HEK293 (cell line): ENCODE measurements at regions not wholly inside any gene's neighbourhood (a gene's known extent, or its start where the extent isn't known, plus 50 kb on each side); places are given as distances from the start of the nearest gene placed in this dataset.

ENCODE experiments used
- CTCF ChIA-PET: fragments of 350-600 bp; formaldehyde crosslinking; extraction: SDS; loops from one replicate; lab custom pipeline; 2021; ENCODE audit warnings: antibody characterized with exemption; lab: Yijun Ruan, JAX
- POLR2A ChIA-PET: fragments of 300-600 bp; formaldehyde crosslinking; extraction: SDS; loops from one replicate; lab custom pipeline; 2020; ENCODE audit warnings: antibody characterized with exemption, inconsistent platforms; lab: Yijun Ruan, JAX
- H3K27ac ChIP-seq: fragments of 200-500 bp; sonication (Bioruptor generic); 2 replicates; pipeline ENCODE4 v1.5.1; 2014; ENCODE audit warnings: low read depth, low read length, control low read depth, inconsistent platforms; ENCODE audit errors: extremely low read depth
- H3K36me3 ChIP-seq, 2 experiments: fragments of 200-500 bp in 1 of 2; sonication (Bioruptor generic) in 1 of 2; 1 replicate in 1 of 2; 2 replicates in 1 of 2; pipeline ENCODE4 v1.5.1; 2014 to 2017; ENCODE audit warnings: inconsistent platforms in 2 of 2, low read length in 2 of 2; ENCODE audit not compliant: control insufficient read depth in 2 of 2, insufficient read depth in 1 of 2
- H3K4me1 ChIP-seq: fragments of 200-500 bp; sonication (Bioruptor generic); 2 replicates; pipeline ENCODE4 v1.5.1; 2014; ENCODE audit warnings: mild to moderate bottlenecking, low read length, inconsistent platforms; ENCODE audit not compliant: control insufficient read depth, insufficient read depth
- H3K4me3 ChIP-seq: 2 replicates; pipeline ENCODE4 v1.5.1; 2011; ENCODE audit warnings: low read depth, mild to moderate bottlenecking, control low read depth, low read length, moderate library complexity
- H3K9me3 ChIP-seq: fragments of 200-500 bp; sonication (Bioruptor generic); 2 replicates; pipeline ENCODE4 v1.5.1; 2014; ENCODE audit warnings: low read depth, low read length, inconsistent platforms; ENCODE audit not compliant: control insufficient read depth, insufficient read depth
- HOXD13 ChIP-seq: sonication (generic); formaldehyde crosslinking; IDR thresholded peaks from 2 replicates; pipeline ENCODE4 v1.8.0; 2022; ENCODE audit warnings: missing genetic modification reagents, borderline replicate concordance
- KLF1 ChIP-seq: fragments of 450-650 bp; formaldehyde crosslinking; IDR thresholded peaks from 2 replicates; pipeline ENCODE4 v1.5.1; 2016; ENCODE audit warnings: missing biosample characterization, missing genetic modification characterization
- ZFP69B ChIP-seq: fragments of 450-650 bp; formaldehyde crosslinking; IDR thresholded peaks from 2 replicates; pipeline ENCODE4 v1.5.1; 2016; ENCODE audit warnings: missing biosample characterization, missing genetic modification characterization
- ZNF146 ChIP-seq: fragments of 450-650 bp; formaldehyde crosslinking; IDR thresholded peaks from 2 replicates; pipeline ENCODE4 v1.5.1; 2016; ENCODE audit warnings: missing biosample characterization, missing genetic modification characterization
- ZNF274 ChIP-seq, 2 experiments: fragments of 200-500 bp in 1 of 2; fragments of 450-650 bp in 1 of 2; sonication (Bioruptor generic) in 1 of 2; formaldehyde crosslinking in 1 of 2; IDR thresholded peaks; 2 replicates each; pipeline versions ENCODE4 v1.5.1 to v1.6.1; 2014 to 2016; ENCODE audit warnings: borderline replicate concordance in 1 of 2, inconsistent platforms in 1 of 2, low read length in 1 of 2, missing biosample characterization in 1 of 2, missing genetic modification characterization in 1 of 2
- ZNF394 ChIP-seq: fragments of 450-650 bp; formaldehyde crosslinking; IDR thresholded peaks from 2 replicates; pipeline ENCODE4 v1.5.1; 2016; ENCODE audit warnings: missing biosample characterization, missing genetic modification characterization, mild to moderate bottlenecking, moderate library complexity, borderline replicate concordance
- ZNF426 ChIP-seq: fragments of 450-650 bp; formaldehyde crosslinking; IDR thresholded peaks from 2 replicates; pipeline ENCODE4 v1.5.1; 2017; ENCODE audit warnings: missing biosample characterization, missing genetic modification characterization, mild to moderate bottlenecking, inconsistent platforms, moderate library complexity
- ZNF623 ChIP-seq: fragments of 450-650 bp; formaldehyde crosslinking; IDR thresholded peaks from 2 replicates; pipeline ENCODE4 v1.5.1; 2016; ENCODE audit warnings: missing biosample characterization, missing genetic modification characterization
- ZNF654 ChIP-seq: fragments of 450-650 bp; formaldehyde crosslinking; IDR thresholded peaks from 2 replicates; pipeline ENCODE4 v1.5.1; 2016; ENCODE audit warnings: low read depth, missing biosample characterization, missing genetic modification characterization
- ZNF777 ChIP-seq: fragments of 450-650 bp; formaldehyde crosslinking; IDR thresholded peaks from 2 replicates; pipeline ENCODE4 v1.5.1; 2017; ENCODE audit warnings: missing biosample characterization, missing genetic modification characterization, borderline replicate concordance
- ZNF830 ChIP-seq: fragments of 450-650 bp; IDR thresholded peaks from 2 replicates; pipeline ENCODE4 v1.5.0; 2018; ENCODE audit warnings: missing biosample characterization, missing genetic modification characterization, low read depth, mild to moderate bottlenecking, moderate library complexity
- TF ChIP-seq, protein P1 (sequence below): fragments of 450-650 bp; formaldehyde crosslinking; IDR thresholded peaks from 2 replicates; pipeline ENCODE4 v1.5.1; 2016; ENCODE audit warnings: missing biosample characterization, missing genetic modification characterization
- TF ChIP-seq, protein P2 (sequence below): fragments of 450-650 bp; formaldehyde crosslinking; IDR thresholded peaks from 2 replicates; pipeline ENCODE4 v1.5.1; 2017; ENCODE audit warnings: missing biosample characterization, missing genetic modification characterization
- TF ChIP-seq, protein P3 (sequence below): fragments of 450-650 bp; formaldehyde crosslinking; IDR thresholded peaks from 2 replicates; pipeline ENCODE4 v1.5.1; 2016; ENCODE audit warnings: missing biosample characterization, missing genetic modification characterization, borderline replicate concordance
- TF ChIP-seq, protein P4 (sequence below): fragments of 450-650 bp; formaldehyde crosslinking; conservative IDR thresholded peaks from 2 replicates; pipeline ENCODE4 v1.5.1; 2016; ENCODE audit warnings: low read depth, missing biosample characterization, missing genetic modification characterization
- TF ChIP-seq, protein P5 (sequence below): fragments of 450-650 bp; formaldehyde crosslinking; IDR thresholded peaks from 2 replicates; pipeline ENCODE4 v1.5.1; 2016; ENCODE audit warnings: missing biosample characterization, missing genetic modification characterization

DNA sequence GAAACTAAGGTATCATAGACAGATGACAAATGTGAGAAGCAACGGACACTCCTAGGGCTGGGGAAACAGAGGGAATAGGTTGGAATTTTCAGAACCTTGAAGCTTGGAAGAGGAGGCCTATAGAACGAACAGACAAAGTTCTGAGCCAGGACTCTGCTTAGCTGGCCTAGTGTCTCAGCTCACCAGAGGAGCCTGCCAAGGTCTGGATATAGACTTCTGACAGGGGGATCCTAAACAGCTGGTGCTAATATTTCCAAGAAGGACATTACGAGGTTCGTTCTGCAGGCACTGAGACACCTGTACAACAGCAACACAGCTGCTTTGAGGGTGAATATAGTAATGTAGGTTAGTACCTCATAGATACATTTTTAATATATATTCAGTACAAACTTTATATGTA is 266.3 kb downstream of the CHL1 start (continued):
- TF ChIP-seq ZNF274 (IDR thresholded peaks at IDR 0.05; ENCODE audit: low read length) (no peak), ZNF274 (tag by site-specific recombination; IDR thresholded peaks at IDR 0.05; ENCODE audit: borderline replicate concordance) (no peak)

DNA sequence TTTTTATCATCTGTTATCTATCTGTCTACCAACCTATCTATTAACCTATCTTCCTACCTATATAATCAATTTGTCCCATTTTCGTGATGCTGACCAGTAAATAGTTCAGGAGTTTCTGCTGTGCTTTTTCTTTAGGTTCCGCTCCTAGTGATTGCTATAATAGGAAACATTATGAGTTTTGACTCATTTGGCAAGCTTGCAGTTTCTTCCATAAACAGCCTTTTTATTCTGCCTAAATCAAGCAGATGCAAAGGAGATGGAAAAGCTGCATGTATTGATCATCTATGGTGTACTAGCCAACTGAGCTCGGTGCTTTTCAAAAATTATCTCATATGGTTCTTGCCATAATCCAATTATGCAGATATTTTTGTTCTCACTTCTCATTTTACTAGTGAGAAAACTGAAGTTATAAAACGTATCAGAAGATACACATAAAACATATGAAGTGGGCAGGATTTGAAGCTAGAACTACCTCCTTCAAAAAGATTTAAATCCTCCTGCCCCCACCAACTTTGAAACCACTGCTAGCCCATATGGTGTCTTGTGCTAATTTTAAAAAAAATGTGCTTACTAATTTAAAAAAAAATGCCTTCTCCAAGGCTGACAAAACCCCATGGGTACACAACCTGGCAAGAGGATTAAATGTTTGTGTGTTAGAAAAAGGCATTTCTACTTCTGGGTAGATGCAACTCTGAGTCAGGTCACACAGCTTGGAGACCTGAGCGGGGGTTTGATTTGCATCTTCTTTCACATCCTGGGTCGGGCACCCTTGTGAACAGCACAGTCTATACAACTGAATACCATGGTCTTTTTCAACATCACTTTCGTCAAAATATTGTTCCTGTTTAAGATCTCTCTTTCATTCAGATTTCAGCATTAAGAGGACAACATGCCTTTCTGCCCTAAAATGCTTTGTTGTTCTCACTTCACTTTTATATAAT is 267.0 kb downstream of the CHL1 start:
- H3K4me1 ChIP-seq, result no peaks in the 10 kb centered on the region
- POLR2A ChIA-PET, result no interaction called here
- no peak overlapping the region for H3K4me3 ChIP-seq
- H3K36me3 ChIP-seq, result no peaks in the 10 kb centered on the region
- TF ChIP-seq ZNF830 (tag by site-specific recombination) (no peak), HOXD13 (no peak)
- TF ChIP-seq, protein P1, sequence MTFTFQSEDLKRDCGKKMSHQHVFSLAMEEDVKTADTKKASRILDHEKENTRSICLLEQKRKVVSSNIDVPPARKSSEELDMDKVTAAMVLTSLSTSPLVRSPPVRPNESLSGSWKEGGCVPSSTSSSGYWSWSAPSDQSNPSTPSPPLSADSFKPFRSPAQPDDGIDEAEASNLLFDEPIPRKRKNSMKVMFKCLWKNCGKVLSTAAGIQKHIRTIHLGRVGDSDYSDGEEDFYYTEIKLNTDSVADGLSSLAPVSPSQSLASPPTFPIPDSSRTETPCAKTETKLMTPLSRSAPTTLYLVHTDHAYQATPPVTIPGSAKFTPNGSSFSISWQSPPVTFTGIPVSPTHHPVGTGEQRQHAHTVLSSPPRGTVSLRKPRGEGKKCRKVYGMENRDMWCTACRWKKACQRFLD (tag by site-specific recombination), result no peak
- TF ChIP-seq, protein P2, sequence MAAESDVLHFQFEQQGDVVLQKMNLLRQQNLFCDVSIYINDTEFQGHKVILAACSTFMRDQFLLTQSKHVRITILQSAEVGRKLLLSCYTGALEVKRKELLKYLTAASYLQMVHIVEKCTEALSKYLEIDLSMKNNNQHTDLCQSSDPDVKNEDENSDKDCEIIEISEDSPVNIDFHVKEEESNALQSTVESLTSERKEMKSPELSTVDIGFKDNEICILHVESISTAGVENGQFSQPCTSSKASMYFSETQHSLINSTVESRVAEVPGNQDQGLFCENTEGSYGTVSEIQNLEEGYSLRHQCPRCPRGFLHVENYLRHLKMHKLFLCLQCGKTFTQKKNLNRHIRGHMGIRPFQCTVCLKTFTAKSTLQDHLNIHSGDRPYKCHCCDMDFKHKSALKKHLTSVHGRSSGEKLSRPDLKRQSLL, result no peak
- TF ChIP-seq, protein P3, sequence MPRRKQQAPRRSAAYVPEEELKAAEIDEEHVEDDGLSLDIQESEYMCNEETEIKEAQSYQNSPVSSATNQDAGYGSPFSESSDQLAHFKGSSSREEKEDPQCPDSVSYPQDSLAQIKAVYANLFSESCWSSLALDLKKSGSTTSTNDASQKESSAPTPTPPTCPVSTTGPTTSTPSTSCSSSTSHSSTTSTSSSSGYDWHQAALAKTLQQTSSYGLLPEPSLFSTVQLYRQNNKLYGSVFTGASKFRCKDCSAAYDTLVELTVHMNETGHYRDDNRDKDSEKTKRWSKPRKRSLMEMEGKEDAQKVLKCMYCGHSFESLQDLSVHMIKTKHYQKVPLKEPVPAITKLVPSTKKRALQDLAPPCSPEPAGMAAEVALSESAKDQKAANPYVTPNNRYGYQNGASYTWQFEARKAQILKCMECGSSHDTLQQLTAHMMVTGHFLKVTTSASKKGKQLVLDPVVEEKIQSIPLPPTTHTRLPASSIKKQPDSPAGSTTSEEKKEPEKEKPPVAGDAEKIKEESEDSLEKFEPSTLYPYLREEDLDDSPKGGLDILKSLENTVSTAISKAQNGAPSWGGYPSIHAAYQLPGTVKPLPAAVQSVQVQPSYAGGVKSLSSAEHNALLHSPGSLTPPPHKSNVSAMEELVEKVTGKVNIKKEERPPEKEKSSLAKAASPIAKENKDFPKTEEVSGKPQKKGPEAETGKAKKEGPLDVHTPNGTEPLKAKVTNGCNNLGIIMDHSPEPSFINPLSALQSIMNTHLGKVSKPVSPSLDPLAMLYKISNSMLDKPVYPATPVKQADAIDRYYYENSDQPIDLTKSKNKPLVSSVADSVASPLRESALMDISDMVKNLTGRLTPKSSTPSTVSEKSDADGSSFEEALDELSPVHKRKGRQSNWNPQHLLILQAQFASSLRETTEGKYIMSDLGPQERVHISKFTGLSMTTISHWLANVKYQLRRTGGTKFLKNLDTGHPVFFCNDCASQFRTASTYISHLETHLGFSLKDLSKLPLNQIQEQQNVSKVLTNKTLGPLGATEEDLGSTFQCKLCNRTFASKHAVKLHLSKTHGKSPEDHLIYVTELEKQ (tag by site-specific recombination), result no peak
- H3K9me3 ChIP-seq, result no peaks in the 10 kb centered on the region
- no peak overlapping the region for H3K27ac ChIP-seq
- CTCF ChIA-PET, result interaction anchor here (0.6 kb wide), 1 partner anchor 229 kb away, joined by 3 read pairs; no protein-coding TSS in a partner anchor

DNA sequence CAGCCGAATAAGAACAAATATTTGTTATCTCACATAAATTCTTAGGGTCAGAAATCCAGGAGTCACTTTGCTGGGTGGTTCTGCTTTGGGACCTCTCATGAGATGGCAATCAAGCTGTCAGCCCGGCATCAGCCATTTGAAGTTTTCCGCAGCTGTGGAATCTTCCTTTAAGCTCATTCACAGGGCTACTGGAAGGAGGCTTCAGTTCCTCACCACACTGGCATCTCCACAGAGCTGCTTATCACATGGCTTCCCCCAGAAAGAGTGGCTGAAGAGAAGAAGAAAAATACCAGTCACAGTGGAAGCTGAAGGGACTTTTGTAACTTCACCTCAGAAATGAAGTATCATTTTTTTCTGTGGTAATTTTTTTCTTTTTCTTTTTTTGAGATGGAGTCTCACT is 267.7 kb downstream of the CHL1 start:
- ChIA-PET POLR2A (no interaction called here), CTCF (interaction anchor here (0.6 kb wide), 1 partner anchor 229 kb away, joined by 3 read pairs; no protein-coding TSS in a partner anchor)
- Histone ChIP-seq H3K36me3 (no peaks in the 10 kb centered on the region), H3K4me1 (no peaks in the 10 kb centered on the region), H3K27ac (no peak overlapping the region), H3K9me3 (no peaks in the 10 kb centered on the region), H3K4me3 (no peak overlapping the region)
- TF ChIP-seq ZNF830 (tag by site-specific recombination) (no peak), ZNF654 (no peak), ZNF394 (tag by site-specific recombination) (no peak), ZNF146 (tag by site-specific recombination) (no peak), ZNF777 (tag by site-specific recombination) (no peak), ZNF426 (tag by site-specific recombination) (no peak), ZNF623 (tag by site-specific recombination) (no peak), ZFP69B (tag by site-specific recombination) (no peak), KLF1 (tag by site-specific recombination) (no peak)
- TF ChIP-seq, protein P4, sequence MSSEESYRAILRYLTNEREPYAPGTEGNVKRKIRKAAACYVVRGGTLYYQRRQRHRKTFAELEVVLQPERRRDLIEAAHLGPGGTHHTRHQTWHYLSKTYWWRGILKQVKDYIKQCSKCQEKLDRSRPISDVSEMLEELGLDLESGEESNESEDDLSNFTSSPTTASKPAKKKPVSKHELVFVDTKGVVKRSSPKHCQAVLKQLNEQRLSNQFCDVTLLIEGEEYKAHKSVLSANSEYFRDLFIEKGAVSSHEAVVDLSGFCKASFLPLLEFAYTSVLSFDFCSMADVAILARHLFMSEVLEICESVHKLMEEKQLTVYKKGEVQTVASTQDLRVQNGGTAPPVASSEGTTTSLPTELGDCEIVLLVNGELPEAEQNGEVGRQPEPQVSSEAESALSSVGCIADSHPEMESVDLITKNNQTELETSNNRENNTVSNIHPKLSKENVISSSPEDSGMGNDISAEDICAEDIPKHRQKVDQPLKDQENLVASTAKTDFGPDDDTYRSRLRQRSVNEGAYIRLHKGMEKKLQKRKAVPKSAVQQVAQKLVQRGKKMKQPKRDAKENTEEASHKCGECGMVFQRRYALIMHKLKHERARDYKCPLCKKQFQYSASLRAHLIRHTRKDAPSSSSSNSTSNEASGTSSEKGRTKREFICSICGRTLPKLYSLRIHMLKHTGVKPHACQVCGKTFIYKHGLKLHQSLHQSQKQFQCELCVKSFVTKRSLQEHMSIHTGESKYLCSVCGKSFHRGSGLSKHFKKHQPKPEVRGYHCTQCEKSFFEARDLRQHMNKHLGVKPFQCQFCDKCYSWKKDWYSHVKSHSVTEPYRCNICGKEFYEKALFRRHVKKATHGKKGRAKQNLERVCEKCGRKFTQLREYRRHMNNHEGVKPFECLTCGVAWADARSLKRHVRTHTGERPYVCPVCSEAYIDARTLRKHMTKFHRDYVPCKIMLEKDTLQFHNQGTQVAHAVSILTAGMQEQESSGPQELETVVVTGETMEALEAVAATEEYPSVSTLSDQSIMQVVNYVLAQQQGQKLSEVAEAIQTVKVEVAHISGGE (tag by site-specific recombination), result no peak
- TF ChIP-seq, protein P5, sequence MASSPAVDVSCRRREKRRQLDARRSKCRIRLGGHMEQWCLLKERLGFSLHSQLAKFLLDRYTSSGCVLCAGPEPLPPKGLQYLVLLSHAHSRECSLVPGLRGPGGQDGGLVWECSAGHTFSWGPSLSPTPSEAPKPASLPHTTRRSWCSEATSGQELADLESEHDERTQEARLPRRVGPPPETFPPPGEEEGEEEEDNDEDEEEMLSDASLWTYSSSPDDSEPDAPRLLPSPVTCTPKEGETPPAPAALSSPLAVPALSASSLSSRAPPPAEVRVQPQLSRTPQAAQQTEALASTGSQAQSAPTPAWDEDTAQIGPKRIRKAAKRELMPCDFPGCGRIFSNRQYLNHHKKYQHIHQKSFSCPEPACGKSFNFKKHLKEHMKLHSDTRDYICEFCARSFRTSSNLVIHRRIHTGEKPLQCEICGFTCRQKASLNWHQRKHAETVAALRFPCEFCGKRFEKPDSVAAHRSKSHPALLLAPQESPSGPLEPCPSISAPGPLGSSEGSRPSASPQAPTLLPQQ (tag by site-specific recombination), result no peak
- TF ChIP-seq, protein P1 (tag by site-specific recombination), result no peak
